NCI-H1417 (cell line): ENCODE measurements at regions not wholly inside any gene's neighbourhood (a gene's known extent, or its start where the extent isn't known, plus 50 kb on each side); places are given as distances from the start of the nearest gene placed in this dataset.

ENCODE experiments used
- DNase-seq, 3 experiments: peaks; one replicate each; lab custom pipeline; 2025; lab: John Stamatoyannopoulos, UW

DNA sequence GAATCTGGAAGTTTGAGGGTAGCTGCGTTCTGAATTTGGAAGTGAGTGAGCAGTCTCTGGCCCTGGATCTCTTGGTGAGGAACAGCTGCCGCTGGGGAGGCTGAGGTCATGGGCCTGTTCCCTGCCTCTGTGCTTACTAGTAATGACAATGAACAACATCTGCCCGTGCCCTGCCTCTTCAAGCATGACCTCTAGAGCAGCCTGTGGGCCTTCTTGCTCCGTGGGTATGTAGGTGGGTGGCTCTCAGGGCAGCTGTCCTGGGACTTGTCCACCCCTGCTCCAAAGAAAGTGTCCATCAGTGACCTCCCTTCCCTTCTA lies 186.2 kb downstream of the CXCL12 start:
- no peak for DNase-seq

DNA sequence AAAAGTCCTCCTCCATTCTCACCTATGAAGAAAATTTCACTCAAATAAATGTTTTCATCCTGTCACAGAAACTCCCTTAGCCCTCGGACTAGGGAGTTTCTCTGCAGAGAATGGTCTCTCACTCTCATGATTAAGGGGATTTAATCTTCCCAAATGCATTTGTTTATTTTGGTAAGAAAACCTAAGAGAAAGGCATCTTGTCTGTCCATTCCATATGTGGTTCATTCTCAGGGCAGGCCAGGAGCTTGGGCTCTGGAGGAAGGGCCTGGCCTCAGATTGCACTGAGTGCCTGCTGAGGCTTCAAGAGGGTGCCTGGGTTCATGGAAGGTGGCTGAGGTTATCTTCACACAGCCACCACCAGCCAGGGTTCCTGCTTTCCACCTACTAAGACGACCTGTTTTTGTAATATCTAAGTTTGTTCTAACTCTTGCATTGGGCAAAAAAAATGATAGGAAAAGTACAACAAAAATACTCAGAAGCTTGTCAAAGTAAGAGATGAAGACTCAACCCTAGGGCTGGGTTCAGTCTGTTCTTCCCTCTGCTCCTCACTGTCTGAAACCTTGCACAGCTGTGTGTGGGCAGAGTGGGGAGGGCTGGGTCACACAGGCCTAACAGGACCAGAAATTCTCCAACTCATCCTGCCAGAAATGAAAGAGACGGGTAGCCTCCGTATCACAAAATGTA lies 186.7 kb downstream of the CXCL12 start:
- DNase-seq = no peak

DNA sequence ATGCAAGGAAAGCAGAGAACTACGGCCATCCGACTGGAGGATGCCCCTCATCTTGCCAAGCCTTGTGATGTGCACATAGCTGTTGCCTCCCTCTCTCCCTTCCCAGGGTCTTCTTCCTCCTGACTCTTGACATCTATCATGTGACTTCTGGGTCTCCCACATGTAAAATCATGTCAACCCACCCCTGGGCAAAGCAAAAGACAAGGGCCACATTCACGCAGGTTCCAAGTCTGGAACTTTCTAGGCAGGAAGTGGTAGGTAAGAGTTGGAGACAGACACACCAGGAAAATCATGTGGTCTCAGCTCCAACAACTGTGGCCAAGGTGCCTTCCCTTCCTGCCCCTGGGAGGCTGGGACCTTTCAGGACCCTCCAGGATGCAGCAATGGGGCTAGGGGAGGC lies 187.3 kb downstream of the CXCL12 start:
- no peak for DNase-seq

DNA sequence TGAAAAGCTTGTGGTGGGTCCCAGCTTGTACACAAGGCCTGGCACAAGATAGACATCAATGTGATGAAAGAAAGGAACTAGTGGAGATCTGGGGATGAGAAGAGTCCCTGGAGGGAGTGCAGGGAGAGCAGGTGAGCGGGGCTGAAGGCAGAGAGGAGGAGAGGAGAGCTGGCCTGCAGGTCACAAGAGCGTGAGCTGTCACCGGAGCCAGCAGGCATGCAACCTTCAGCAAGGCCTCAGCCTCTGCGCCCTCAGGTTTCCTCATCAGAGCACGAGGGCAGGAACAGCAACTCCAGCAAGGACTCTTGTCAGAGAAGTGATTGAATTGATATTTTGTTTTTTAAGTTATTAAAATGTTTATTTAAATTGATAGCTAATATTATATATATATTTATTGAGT lies 188.6 kb downstream of the CXCL12 start:
- DNase-seq = no peak

DNA sequence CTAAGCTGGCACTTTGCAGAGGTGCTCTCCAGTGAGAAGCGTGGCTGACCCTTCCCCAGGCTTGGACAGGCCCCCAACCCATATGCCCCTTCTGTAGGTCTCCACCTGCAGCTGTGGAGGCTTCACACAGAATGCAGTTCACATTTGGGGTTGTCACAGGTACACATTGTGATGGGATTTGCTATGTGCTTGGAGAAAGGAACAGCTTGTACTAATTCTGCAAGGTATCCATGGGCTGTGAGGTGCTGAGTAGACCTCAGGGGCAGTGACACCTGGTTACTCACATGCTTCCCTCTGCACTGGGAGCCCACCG lies 188.9 kb downstream of the CXCL12 start:
- no peak for DNase-seq

DNA sequence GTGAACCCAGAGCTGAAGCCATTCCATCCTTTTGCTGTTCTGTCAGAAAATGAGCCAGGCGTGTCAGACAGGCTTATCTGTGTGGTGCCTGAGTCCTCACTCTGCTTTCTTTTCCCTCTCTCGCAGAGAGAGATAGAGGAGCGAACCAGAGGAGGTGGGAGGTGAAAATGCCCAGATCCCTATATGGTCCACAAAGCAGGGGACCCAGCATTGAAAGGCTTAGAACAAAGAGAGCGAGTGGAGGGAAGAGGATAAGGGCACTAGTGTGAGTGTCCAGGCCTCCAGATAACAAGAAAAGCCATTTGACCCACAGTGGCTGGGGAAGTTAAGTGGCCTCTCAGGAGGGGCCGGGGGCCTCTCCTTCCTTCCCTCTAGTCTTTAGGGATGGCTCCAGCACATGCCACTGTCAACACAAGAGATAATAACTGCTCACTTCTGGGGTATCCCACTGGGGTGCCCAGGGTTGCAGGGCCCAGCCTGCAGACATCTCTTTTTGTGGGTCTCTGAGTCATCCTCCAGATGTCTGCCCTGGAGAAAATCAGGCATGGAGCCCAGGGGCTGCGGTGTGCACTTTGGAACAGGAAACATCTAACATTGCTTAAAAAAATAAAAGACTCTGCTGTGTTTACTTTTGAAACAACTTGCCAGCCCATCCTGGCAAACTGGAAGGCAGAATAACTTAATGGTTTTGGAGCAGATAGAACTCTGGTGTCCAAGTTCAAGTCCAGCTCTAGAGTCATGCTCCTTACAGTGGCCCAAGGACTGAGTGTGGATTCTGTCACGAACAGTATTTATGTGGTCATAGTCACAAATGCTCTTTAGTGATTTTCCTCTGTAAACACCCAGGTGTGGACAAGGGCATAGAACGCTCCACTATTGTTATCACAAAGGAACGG lies 189.5 kb downstream of the CXCL12 start:
- no peak for DNase-seq

DNA sequence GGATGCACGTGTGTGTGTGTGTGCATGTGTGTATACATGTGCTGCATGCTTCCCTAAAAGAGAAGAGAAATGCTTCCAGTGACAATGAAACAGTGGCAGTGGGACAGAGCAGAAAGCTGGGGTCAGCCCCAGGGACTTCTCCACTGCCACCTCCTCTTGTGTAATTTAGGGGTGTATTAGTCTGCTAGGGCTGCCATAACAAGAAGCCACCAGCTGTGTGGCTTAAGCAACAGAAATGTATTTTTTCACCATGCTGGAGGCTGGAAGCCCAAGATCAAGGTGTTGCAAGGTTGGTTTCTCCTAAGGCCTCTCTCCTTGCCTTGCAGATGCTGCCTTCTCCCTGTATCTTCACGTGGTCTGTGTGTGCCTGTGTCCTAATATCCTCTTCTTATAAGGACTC lies 190.5 kb downstream of the CXCL12 start:
- DNase-seq = no peak

DNA sequence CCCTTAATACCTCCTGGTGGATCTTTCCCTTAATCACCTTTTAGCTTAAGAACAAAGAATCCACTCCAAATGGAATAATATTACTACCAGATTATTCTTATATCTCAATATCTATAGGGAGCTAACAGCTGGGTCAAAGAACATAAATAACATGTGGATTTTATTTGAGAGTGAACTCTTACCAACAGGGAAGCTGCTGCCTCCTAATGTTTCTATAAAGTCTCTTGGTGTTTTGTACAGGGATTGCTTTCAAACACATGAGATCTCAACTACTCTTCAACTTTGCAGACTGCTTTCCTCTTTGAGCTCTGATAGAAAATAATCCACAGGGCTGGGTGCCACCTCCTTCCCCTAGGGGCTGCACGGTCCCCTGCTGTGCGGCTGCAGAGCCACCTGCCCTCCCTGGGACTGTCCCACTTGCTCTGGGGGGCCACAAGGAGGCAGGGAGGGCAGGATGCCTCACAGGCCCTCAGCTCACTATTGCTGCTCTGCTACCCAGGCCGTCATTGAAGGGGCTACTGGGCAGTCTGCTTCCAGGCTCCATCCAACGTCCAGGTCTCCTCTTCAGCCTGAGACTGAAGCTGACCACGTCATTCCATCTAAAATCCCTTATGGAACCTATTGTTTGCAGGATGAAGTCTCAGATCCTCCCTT lies 191.2 kb downstream of the CXCL12 start:
- no peak for DNase-seq

DNA sequence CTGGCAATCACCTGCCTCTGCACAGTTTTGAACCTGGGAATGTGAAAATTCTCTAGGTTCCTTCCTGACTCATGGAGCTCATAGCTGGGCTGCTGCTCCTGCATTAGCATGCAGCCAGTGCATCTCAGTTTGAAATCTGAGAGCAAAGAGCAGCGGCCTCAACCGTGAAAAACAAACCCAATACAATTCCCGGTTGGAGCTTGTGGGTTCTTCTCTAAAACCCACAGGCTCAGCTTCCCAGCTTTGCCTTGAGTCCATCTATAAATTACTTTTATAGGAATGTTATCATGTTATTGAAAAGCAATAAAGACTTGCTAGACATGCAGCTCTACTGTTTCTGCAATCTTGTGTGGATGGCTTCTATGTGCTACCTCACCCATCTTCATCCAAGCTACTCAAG lies 191.7 kb downstream of the CXCL12 start:
- DNase-seq = no peak

DNA sequence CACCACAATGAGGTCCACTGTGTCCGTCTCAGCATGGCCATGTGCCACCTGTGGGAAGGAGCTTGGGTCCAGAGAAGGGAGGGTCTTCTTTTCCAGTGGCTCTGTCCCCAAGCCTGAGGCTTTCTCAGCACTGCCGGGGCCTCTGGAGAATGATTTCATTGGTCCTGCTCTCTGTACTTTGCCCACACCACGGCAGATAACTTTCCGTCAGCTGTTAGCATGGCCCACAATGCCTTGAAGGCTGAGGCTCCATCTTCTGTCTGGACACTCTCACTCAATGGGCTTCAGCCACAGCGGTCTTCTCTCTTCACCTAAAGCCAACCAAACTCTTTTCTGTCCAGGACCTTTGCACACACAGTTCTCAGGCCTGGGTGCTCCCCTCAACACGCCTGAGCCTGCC lies 192.5 kb downstream of the CXCL12 start:
- DNase-seq = no peak

DNA sequence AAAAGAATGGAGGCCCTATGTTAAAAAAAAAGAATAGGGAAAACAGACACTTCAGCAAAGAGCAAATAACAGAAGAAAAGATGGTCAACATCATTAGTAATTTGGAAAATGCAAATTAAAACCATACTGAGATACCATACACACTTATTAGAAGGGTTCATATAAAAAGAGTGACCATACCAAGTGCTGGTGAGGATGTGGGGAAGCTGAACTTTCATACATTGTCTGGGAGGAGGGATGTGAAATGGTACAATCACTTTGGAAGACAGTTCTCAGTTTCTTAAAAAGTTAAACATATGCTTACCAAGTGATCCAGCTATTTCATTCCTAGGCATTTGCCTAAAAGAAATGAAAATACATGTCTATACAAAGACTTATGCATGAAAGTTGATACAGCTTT lies 194.4 kb downstream of the CXCL12 start:
- no peak for DNase-seq

DNA sequence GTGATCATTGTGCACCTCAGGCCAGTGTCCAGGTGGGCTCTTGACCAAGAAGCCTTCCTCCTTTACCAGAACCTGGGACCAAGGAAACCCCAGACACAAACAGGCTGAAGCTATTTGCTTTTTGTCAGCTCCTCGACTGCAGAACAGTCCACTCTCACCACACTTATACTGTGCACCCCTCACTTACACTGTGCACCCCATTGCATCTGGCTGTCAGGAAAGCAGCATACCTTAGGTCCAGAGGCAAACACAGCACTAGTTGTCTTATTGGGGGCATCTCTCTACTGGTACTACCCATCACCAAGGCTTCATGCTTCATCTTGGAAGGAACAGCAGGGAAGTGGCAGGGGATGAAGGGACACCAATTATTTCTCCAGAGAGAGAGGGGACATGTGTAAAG lies 198.1 kb downstream of the CXCL12 start:
- no peak for DNase-seq

DNA sequence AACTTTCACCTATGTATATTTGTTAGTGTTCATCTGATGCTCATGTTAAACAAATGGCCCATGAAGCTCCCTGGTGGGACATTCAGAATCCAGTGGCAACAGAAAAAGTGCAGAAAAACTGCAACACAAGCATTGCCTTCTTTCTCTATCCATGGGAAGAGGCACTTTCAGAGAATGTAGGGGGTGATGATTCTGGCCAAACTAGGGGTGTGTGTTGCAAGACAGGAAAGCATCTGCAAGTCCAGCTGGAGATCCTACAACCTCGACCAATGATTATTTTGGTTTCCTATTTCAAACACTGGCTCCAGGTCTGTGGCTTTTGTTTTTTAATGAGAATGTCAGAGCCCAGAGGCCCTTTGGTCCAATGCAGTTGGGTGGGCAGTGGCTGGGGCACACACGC lies 198.7 kb downstream of the CXCL12 start:
- DNase-seq = no peak

DNA sequence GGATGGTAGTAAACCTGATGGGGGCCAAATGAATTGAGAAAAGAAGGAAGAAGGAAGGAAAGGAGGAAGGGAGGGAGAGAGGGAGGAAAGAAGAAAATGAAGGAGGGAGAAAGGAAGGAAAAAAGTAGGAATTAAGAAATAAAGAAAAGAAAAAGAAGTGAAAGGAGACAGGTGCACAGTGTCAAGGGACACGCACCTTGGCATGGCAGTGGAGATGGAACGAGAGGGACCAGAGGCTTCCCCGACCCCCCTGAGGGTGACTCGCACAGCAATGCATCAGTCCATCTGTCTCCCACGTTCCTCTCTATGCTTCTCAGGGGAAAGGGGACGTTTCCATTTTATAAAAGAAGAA lies 199.6 kb downstream of the CXCL12 start:
- no peak for DNase-seq

DNA sequence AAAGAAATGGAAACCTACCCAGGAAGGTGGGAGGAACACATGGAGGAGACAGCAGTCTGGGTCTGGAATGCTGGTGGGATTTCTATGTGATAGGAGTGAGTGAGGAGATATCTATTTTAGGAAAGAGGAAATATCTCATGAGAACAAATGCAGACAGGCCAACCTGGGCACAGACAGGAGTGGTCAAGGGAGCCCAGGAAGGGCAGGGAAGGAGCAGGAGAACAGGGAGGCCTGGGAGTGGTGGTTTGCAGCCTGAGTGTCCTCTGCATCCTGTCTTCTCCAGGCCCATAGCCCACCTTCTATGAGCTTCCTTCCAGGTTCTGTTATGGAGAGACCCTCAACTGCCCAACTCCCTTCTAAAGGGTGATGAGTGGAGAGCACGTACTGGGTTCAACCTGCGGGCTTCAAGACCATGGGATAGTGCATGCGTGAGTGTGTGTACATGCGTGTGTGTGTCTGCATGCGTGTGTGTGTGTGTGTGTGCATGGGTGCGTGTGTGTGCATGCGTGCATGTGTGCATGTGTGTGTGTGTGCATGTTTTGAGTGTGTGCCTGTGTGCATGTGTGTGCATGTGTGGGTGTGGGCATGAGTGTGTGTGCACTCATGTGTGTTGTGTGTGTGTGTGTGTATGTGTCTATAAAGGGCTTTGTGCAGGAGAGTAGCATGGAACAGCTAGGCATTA lies 200.1 kb downstream of the CXCL12 start:
- no peak for DNase-seq

DNA sequence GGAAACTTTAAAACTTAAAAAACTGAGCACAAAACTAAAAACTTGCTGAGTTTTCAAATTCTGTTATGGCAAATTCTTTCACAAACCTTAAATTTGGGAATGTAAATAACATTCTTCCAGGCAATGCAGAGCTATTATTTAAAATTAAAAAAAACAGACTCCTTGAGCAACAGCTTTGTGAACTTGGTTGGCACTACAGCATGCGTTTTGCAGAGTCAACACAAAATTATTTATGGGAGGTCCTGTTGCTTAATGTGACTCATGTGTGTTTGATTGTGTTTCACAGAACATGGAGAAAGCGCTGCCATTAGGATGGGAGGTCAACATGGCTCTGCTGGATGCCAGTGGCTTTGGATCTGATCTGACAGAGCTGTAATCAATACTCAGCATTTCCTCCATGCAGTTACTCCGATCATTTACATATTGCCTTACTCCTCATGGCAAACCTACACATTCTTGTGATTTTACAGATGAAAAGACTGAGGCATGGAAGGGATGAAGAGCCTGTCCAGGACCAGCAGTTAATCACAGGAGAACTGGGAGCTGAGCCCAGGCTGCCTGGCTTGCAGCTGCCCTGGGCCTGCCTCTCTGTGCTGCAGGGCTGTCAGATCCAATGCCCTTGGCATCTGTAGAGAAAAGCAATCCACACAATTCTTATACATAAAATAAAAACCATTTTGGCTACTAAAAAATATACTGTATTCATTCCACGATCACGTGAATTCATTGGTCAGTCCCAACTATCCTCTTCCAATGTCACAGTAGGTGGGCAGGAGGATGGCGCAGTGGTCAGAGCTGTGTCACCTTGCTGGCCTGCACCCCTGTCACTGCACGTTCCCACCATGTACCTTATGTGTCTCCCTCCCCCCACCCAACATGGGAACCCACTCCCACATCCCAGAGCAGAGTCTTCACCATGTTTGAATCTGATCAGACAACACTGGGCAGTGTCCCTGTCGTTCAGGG lies 200.9 kb downstream of the CXCL12 start:
- DNase-seq = no peak

DNA sequence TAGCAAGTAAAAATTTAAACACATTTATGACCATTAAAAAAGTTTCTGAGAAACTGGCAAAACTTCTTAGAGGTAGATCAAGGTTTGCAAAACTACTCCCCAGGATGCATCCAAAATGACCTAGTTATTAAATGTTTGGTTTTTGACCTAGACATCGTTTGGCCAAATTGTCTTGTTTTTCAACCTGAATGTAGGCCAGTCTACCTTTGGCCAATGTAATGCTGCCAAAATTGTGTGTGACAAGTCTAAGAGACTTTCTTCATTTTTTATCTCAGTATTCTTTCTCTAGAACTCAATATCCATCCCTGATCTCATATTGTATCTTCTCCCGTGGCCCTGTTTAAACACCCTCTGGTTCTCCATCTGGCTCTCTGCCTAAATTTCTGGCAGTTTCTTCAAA lies 202.0 kb downstream of the CXCL12 start:
- no peak for DNase-seq

DNA sequence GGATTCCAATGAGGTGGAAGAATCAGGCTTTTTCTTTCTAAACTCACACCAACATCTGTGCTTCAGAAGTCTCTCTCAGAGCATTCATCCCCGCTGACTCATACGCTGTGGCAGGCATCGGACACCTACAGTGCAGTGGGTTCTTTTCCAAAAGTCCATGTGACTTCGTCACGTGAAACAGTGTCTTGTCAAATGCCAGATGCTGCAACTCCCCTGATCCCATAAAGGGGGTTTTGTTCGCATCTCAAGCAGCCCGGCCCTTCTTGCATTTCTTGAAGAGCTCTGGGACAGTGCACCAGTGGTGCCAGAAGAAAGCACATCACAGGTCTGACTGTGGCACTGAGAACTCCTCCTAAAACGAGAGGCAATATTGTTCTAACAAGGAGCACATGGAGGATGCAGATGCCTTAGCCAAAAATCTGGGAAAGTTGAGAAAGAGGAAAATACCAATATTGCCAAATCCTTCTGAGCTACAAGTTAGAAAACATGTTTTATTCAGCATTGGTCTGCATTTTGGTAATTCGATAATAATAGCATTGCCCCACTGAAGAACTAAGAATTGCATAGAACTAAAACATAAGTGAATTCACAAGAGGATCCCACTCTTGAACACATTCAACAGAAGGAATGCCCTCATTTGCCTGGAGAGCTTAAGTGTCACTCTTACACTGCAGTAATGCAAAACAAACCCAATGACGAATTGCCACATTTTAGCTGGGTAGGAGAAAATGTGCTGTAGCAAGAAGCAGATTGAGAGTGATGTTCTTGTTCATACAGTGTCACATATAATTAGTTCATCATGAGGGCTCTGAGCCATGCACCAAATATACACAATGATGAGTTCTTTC lies 204.4 kb downstream of the CXCL12 start:
- DNase-seq = no peak

DNA sequence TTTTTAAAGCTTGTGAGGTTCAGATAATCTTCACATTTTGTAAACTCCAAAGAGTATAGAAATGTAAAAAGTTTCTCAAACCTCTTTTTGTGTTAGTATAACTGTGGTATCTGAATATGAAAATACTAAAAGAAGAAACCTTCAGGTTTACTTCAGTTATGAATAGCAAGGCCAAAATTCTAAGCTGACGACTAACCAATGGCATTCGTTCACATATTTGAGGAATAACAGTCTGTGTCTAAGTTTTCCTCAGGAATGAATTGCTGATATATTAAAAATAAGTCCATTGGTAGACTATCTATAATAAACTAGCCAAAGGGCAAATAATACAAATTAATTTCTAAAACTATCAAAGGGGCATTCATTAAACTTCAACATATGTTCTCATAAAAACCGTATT lies 206.0 kb downstream of the CXCL12 start:
- DNase-seq = no peak

DNA sequence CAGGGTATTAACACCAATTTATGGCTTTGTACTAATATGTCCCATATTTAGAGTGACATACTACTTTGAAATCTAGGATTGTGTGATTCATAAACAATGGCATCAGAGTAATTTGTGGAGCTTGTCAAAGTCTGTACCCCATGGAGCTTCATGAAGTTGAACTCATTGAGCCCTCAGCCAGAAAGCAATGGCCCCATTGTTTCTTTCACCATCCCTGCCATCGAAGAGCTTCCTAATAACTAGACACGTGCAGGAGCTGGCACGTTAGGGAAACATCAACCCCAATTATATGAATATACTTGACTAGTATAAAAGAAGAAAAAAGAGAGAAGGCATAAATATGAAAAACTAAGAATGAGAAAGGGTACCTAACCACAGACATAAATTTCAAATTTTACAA lies 206.6 kb downstream of the CXCL12 start:
- DNase-seq = no peak

DNA sequence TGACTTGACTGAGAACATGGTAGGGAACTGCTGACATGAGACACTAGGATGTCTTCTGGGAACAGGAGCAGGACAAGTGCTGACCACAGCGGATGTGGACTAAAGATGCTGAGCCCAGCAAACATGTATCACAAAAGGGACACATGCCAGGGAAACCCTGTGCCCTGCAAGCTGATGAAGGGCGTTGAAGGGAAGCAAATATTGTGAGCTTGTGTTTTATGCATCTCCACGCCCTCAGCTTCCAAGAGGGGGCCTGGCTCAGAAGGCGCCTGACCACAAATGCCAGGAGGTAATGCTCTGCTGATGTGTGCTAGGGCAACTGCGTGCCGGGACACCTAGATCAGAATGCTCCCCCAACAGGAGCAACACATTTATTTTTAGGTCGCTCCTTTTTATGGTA lies 207.3 kb downstream of the CXCL12 start:
- no peak for DNase-seq
